ENCODE measurements at regions not wholly inside any gene's neighbourhood (a gene's known extent, or its start where the extent isn't known, plus 50 kb on each side); places are given as distances from the start of the nearest gene placed in this dataset.
A peak's percentile ranks its signal among the peaks of the same experiment; 100 is the strongest.

- peak; percentile 9 for DNase-seq
Observed at GRCh38 chr4:35934320-35934981, 309.9 kb downstream of the ARAP2 start.

GRCh38 chr4:35938936-35939335 lies 305.4 kb downstream of the ARAP2 start:
- no peak for DNase-seq

GRCh38 chr4:35939751-35940150 lies 304.6 kb downstream of the ARAP2 start:
- no peak for DNase-seq

- DNase-seq: no peak
Observed at GRCh38 chr4:35942092-35942491, 302.2 kb downstream of the ARAP2 start.

- DNase-seq: no peak
Observed at GRCh38 chr4:35943606-35944005, 300.7 kb downstream of the ARAP2 start.

GRCh38 chr4:35948171-35948570 lies 296.1 kb downstream of the ARAP2 start:
- DNase-seq: no peak

GRCh38 chr4:35950442-35950841 lies 293.9 kb downstream of the ARAP2 start:
- DNase-seq: no peak

- no peak for DNase-seq
Observed at GRCh38 chr4:35952751-35953150, 291.6 kb downstream of the ARAP2 start.

GRCh38 chr4:35963383-35963782 lies 280.9 kb downstream of the ARAP2 start:
- no peak for DNase-seq

- no peak for DNase-seq
Observed at GRCh38 chr4:35963974-35964515, 280.3 kb downstream of the ARAP2 start.

- no peak for DNase-seq
Observed at GRCh38 chr4:35965300-35965699, 279.0 kb downstream of the ARAP2 start.

- no peak for DNase-seq
Observed at GRCh38 chr4:35966566-35966965, 277.7 kb downstream of the ARAP2 start.

- DNase-seq: no peak
Observed at GRCh38 chr4:35970366-35970960, 273.9 kb downstream of the ARAP2 start.

- no peak for DNase-seq
Observed at GRCh38 chr4:35972814-35973213, 271.5 kb downstream of the ARAP2 start.

GRCh38 chr4:35975617-35976355 lies 268.5 kb downstream of the ARAP2 start:
- DNase-seq: no peak

GRCh38 chr4:35978551-35978950 lies 265.8 kb downstream of the ARAP2 start:
- DNase-seq: no peak

- no peak for DNase-seq
Observed at GRCh38 chr4:35982318-35982717, 262.0 kb downstream of the ARAP2 start.

- no peak for DNase-seq
Observed at GRCh38 chr4:35986537-35986936, 257.8 kb downstream of the ARAP2 start.

- DNase-seq: no peak
Observed at GRCh38 chr4:35993606-35994005, 250.7 kb downstream of the ARAP2 start.

GRCh38 chr4:36000941-36001557 lies 243.3 kb downstream of the ARAP2 start:
- DNase-seq: no peak

- no peak for DNase-seq
Observed at GRCh38 chr4:36003051-36003450, 241.3 kb downstream of the ARAP2 start.

- DNase-seq: no peak
Observed at GRCh38 chr4:36004204-36004851, 240.0 kb downstream of the ARAP2 start.

GRCh38 chr4:36006226-36006625 lies 238.1 kb downstream of the ARAP2 start:
- DNase-seq: no peak

Data from CD4-positive, alpha-beta T cell treated with Interleukin-17A for 1 hour (primary cell).